OCI-LY7 (cell line): ENCODE measurements at regions not wholly inside any gene's neighbourhood (a gene's known extent, or its start where the extent isn't known, plus 50 kb on each side); places are given as distances from the start of the nearest gene placed in this dataset.

Experiments used
- BruUV-seq: library from RNA; stranded (reverse); fragments of 400-500 nt; replicated peaks from 2 replicates; lab custom pipeline; 2021; lab: Mats Ljungman, UMichigan
- CTCF ChIA-PET: fragments of 300-600 bp; sonication (Branson Sonifier 250); formaldehyde crosslinking; loops from one replicate; lab custom pipeline; 2022; ENCODE audit warnings: antibody characterized with exemption; ENCODE audit not compliant: unreplicated experiment; lab: Charles Lee
- POLR2A ChIA-PET: fragments of 300-600 bp; sonication (Branson Sonifier 250); formaldehyde crosslinking; loops from one replicate; lab custom pipeline; 2022; ENCODE audit warnings: antibody characterized with exemption; lab: Charles Lee
- DNase-seq: peaks from one replicate; pipeline ENCODE4 v3.0.0-alpha.2; 2015; ENCODE audit warnings: low spot score
- H2AFZ ChIP-seq: fragments of 200-600 bp; sonication (generic), shearing (Covaris generic); 2 replicates; pipeline ENCODE4 v1.6.1; 2014; ENCODE audit warnings: mild to moderate bottlenecking, antibody characterized with exemption, low read length, moderate library complexity
- H3K27ac ChIP-seq: fragments of 200-600 bp; sonication (generic); 2 replicates; pipeline ENCODE4 v1.5.1; 2014; ENCODE audit warnings: mixed run types, low read depth, mild to moderate bottlenecking, moderate library complexity, low read length, inconsistent platforms; ENCODE audit not compliant: poor library complexity, severe bottlenecking
- H3K36me3 ChIP-seq: fragments of 200-600 bp; sonication (generic); 2 replicates; pipeline ENCODE4 v1.6.1; 2014; ENCODE audit warnings: mild to moderate bottlenecking, antibody characterized with exemption, low read length, moderate library complexity, mixed read lengths; ENCODE audit not compliant: insufficient read depth
- H3K4me1 ChIP-seq: fragments of 200-600 bp; sonication (generic); 2 replicates; pipeline ENCODE4 v1.5.1; 2014; ENCODE audit warnings: mild to moderate bottlenecking, low read length; ENCODE audit not compliant: insufficient read depth, poor library complexity, severe bottlenecking
- H3K4me2 ChIP-seq: fragments of 200-600 bp; sonication (generic); 2 replicates; pipeline ENCODE4 v1.6.1; 2014; ENCODE audit warnings: mild to moderate bottlenecking, low read length
- H3K4me3 ChIP-seq: fragments of 200-600 bp; sonication (generic); 2 replicates; pipeline ENCODE4 v1.5.1; 2014; ENCODE audit warnings: mild to moderate bottlenecking, low read depth, low read length; ENCODE audit not compliant: poor library complexity, severe bottlenecking
- H3K79me2 ChIP-seq: fragments of 200-600 bp; sonication (generic); 2 replicates; pipeline ENCODE4 v1.6.1; 2016; ENCODE audit warnings: low read depth, mild to moderate bottlenecking, low read length, moderate library complexity, mixed read lengths; ENCODE audit not compliant: insufficient read depth
- H3K9me2 ChIP-seq: fragments of 200-600 bp; sonication (generic); 2 replicates; pipeline ENCODE4 v1.6.1; 2016; ENCODE audit warnings: mild to moderate bottlenecking, low read length, mixed read lengths; ENCODE audit not compliant: insufficient read depth
- H3K9me3 ChIP-seq: fragments of 200-600 bp; sonication (generic); 2 replicates; pipeline ENCODE4 v1.6.1; 2014; ENCODE audit warnings: mild to moderate bottlenecking, mixed run types, low read length, mixed read lengths
- H4K20me1 ChIP-seq: fragments of 200-600 bp; sonication (generic); 2 replicates; pipeline ENCODE4 v1.6.1; 2014; ENCODE audit warnings: mild to moderate bottlenecking, antibody characterized with exemption, low read length, moderate library complexity, mixed read lengths; ENCODE audit not compliant: insufficient read depth
- CTCF ChIP-seq: fragments of 200-600 bp; sonication (generic); conservative IDR thresholded peaks from 2 replicates; pipeline ENCODE4 v1.5.1; 2014; ENCODE audit warnings: mild to moderate bottlenecking, antibody characterized with exemption, low read length, moderate library complexity, mixed read lengths
- EZH2phosphoT487 ChIP-seq: fragments of 200-600 bp; sonication (generic); IDR thresholded peaks from 2 replicates; pipeline ENCODE4 v1.6.1; 2018; ENCODE audit warnings: low read depth, borderline replicate concordance, mild to moderate bottlenecking, mixed run types, antibody characterized with exemption, low read length, moderate library complexity, mixed read lengths
- intact Hi-C: fragments of 100-400 bp; cut with micrococcal nuclease; formaldehyde crosslinking; loops from one replicate; pipeline ENCODE4 v1.10.0; 2022; ENCODE audit not compliant: unreplicated experiment

GRCh38 chr3:19769694-19770093, 164.3 kb downstream of the EFHB start:
- Histone ChIP-seq H3K9me3 (no peaks in the 10 kb centered on the region), H3K79me2 (no peaks in the 10 kb centered on the region), H4K20me1 (no peaks in the 10 kb centered on the region), H3K4me2 (no peak overlapping the region), H3K27ac (no peak overlapping the region), H2AFZ (no peak overlapping the region), H3K4me1 (no peaks in the 10 kb centered on the region), H3K9me2 (no peaks in the 10 kb centered on the region), H3K36me3 (no peaks in the 10 kb centered on the region), H3K4me3 (no peak overlapping the region)
- DNase-seq: no peak
- TF ChIP-seq CTCF (no peak), EZH2phosphoT487 (no peak)
- BruUV-seq: no TSS peak
- POLR2A ChIA-PET: interaction anchor here (0.7 kb wide), 1 partner anchor 21 kb away, joined by 3 read pairs; no protein-coding TSS in a partner anchor
- CTCF ChIA-PET: no interaction called here
- intact Hi-C loops: no loop called here

GRCh38 chr3:19765954-19766353, 168.1 kb downstream of the EFHB start:
- no TSS peak for BruUV-seq
- POLR2A ChIA-PET: no interaction called here
- Histone ChIP-seq H3K4me1 (no peaks in the 10 kb centered on the region), H3K9me2 (no peaks in the 10 kb centered on the region), H3K4me3 (no peak overlapping the region), H2AFZ (no peak overlapping the region), H3K36me3 (no peaks in the 10 kb centered on the region), H3K79me2 (no peaks in the 10 kb centered on the region), H3K27ac (no peak overlapping the region), H3K4me2 (no peak overlapping the region), H4K20me1 (no peaks in the 10 kb centered on the region), H3K9me3 (no peaks in the 10 kb centered on the region)
- no peak for DNase-seq
- no peak for TF ChIP-seq CTCF
- intact Hi-C loops: no loop called here
- CTCF ChIA-PET: no interaction called here

GRCh38 chr3:19757773-19758172, 176.2 kb downstream of the EFHB start:
- intact Hi-C loops: no loop called here
- Histone ChIP-seq H3K27ac (no peak overlapping the region), H3K4me1 (no peaks in the 10 kb centered on the region), H3K36me3 (no peaks in the 10 kb centered on the region), H3K4me2 (no peak overlapping the region), H4K20me1 (no peaks in the 10 kb centered on the region), H3K4me3 (no peak overlapping the region), H3K79me2 (no peaks in the 10 kb centered on the region), H2AFZ (no peak overlapping the region), H3K9me3 (no peaks in the 10 kb centered on the region), H3K9me2 (no peaks in the 10 kb centered on the region)
- CTCF ChIA-PET: no interaction called here
- no peak for DNase-seq
- TF ChIP-seq CTCF (no peak), EZH2phosphoT487 (no peak)
- POLR2A ChIA-PET: no interaction called here
- no TSS peak for BruUV-seq
